Activated CD4-positive, alpha-beta T cell treated with anti-CD3 and anti-CD28 coated beads for 36 hours (primary cell): ENCODE measurements at regions not wholly inside any gene's neighbourhood (a gene's known extent, or its start where the extent isn't known, plus 50 kb on each side); places are given as distances from the start of the nearest gene placed in this dataset.

Experiments
- ATAC-seq: fragments of 200-7000 bp; cut with Tn5 transposase; one replicate; pipeline ENCODE4 v1.10.0; 2021; ENCODE audit warnings: mild to moderate bottlenecking, moderate library complexity
- CTCF ChIA-PET: fragments of 350-600 bp; sonication (Branson Sonifier 250); formaldehyde crosslinking; loops from one replicate; lab custom pipeline; 2021; ENCODE audit warnings: antibody characterized with exemption; lab: Charles Lee
- POLR2A ChIA-PET: fragments of 350-600 bp; sonication (Branson Sonifier 250); formaldehyde crosslinking; loops from one replicate; lab custom pipeline; 2021; ENCODE audit warnings: antibody characterized with exemption, inconsistent platforms; lab: Charles Lee
- DNase-seq: peaks from one replicate; pipeline ENCODE4 v3.0.0-alpha.2; 2020
- H3K27ac Mint-ChIP-seq: one replicate; pipeline ENCODE4 v1.8.0; 2021; ENCODE audit warnings: mixed read lengths
- H3K27me3 Mint-ChIP-seq: one replicate; pipeline ENCODE4 v1.8.0; 2021; ENCODE audit warnings: mixed read lengths
- H3K36me3 Mint-ChIP-seq: one replicate; pipeline ENCODE4 v1.8.0; 2021; ENCODE audit warnings: low read depth, mixed read lengths
- H3K4me1 Mint-ChIP-seq: one replicate; pipeline ENCODE4 v1.8.0; 2021; ENCODE audit warnings: mixed read lengths
- H3K4me3 Mint-ChIP-seq: one replicate; pipeline ENCODE4 v1.8.0; 2021; ENCODE audit warnings: mild to moderate bottlenecking, moderate library complexity, mixed read lengths
- H3K9me3 Mint-ChIP-seq: one replicate; pipeline ENCODE4 v1.8.0; 2021; ENCODE audit warnings: low read depth, mixed read lengths
- intact Hi-C, 2 experiments: fragments of 100-400 bp; cut with DNase I in 1 of 2; cut with micrococcal nuclease in 1 of 2; formaldehyde crosslinking; loops; one replicate each; pipeline versions ENCODE4 v1.14.2 to v1.15.1; 2022 to 2024; cut with DNase I, micrococcal nuclease

DNA sequence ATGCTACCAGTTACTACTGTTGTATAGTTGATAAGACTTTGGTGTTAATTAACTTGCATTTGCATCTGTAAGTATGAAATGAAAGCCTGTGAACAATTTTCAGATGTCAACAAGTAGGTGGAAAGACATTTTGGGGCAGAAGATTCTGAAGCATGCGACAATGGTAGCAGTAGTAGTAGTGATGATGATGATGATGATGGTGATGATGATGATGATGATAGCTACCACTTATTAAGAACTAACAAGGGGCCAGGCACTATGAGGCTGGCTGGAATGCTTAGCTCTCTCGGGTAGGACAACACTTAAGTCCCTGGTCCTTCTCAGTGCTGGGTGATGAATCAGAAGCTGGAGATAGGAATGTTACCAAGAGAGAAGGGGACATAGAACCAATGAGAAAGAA lies 333.4 kb upstream of the IL12A start:
- no peak overlapping the region for H3K4me3 Mint-ChIP-seq
- intact Hi-C loops = no loop called here
- H3K4me1 Mint-ChIP-seq = no peaks in the 10 kb centered on the region
- H3K27me3 Mint-ChIP-seq = no peaks in the 10 kb centered on the region
- DNase-seq = no peak
- H3K27ac Mint-ChIP-seq = no peak overlapping the region
- ATAC-seq = no peak
- peaks cover 3% of the 10 kb centered on the region for H3K9me3 Mint-ChIP-seq
- CTCF ChIA-PET = no interaction called here
- POLR2A ChIA-PET = no interaction called here
- H3K36me3 Mint-ChIP-seq = no peaks in the 10 kb centered on the region

DNA sequence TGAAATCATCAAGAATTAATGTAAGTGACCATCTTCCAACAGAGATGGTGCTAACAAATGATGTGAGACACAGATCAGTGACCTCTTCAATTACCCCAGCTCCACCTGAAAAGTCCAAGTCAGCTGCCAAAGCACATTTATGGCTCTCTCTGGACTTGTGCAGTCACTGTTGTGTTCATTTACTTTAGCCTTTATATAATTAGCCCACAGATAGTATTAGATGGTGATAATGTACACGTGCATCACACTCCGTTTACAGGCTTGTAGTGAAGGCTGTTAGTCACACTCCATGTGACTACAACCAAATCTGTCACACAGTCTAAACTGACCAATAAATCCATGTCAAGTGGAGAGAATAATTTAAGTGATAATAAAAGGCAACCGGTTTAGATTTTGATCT lies 331.5 kb upstream of the IL12A start:
- ChIA-PET POLR2A (no interaction called here), CTCF (interaction anchor here (0.6 kb wide), 1 partner anchor 113 kb away, joined by 3 read pairs; no protein-coding TSS in a partner anchor)
- Mint-ChIP-seq H3K9me3 (peaks cover 7% of the 10 kb centered on the region), H3K4me3 (no peak overlapping the region), H3K4me1 (no peaks in the 10 kb centered on the region), H3K36me3 (no peaks in the 10 kb centered on the region), H3K27me3 (no peaks in the 10 kb centered on the region), H3K27ac (no peak overlapping the region)
- DNase-seq (no peak), ATAC-seq (no peak)
- intact Hi-C loops = no loop called here

- no peaks in the 10 kb centered on the region for H3K36me3 Mint-ChIP-seq
- H3K4me1 Mint-ChIP-seq = no peaks in the 10 kb centered on the region
- CTCF ChIA-PET = interaction anchor here (0.6 kb wide), 1 partner anchor 113 kb away, joined by 3 read pairs; no protein-coding TSS in a partner anchor
- H3K4me3 Mint-ChIP-seq = no peak overlapping the region
- no peaks in the 10 kb centered on the region for H3K27me3 Mint-ChIP-seq
- peaks cover 11% of the 10 kb centered on the region for H3K9me3 Mint-ChIP-seq
- intact Hi-C loops = no loop called here
- POLR2A ChIA-PET = no interaction called here
- no peak for ATAC-seq
- H3K27ac Mint-ChIP-seq = no peak overlapping the region
- DNase-seq = no peak
Observed at GRCh38 chr3:159657629-159658028, 331.0 kb upstream of the IL12A start.

- ATAC-seq (no peak), DNase-seq (no peak)
- no peaks in the 10 kb centered on the region for H3K27me3 Mint-ChIP-seq
- H3K4me1 Mint-ChIP-seq = no peaks in the 10 kb centered on the region
- H3K36me3 Mint-ChIP-seq = no peaks in the 10 kb centered on the region
- H3K9me3 Mint-ChIP-seq = peaks cover 8% of the 10 kb centered on the region
- intact Hi-C loops = no loop called here
- POLR2A ChIA-PET = no interaction called here
- H3K27ac Mint-ChIP-seq = no peak overlapping the region
- CTCF ChIA-PET = no interaction called here
- H3K4me3 Mint-ChIP-seq = no peak overlapping the region
Observed at GRCh38 chr3:159660326-159660725, 328.3 kb upstream of the IL12A start.

- ChIA-PET POLR2A (no interaction called here), CTCF (no interaction called here)
- Mint-ChIP-seq H3K27me3 (no peaks in the 10 kb centered on the region), H3K4me1 (no peaks in the 10 kb centered on the region), H3K36me3 (no peaks in the 10 kb centered on the region), H3K27ac (no peak overlapping the region), H3K9me3 (peaks cover 8% of the 10 kb centered on the region), H3K4me3 (no peak overlapping the region)
- ATAC-seq (no peak), DNase-seq (no peak)
- intact Hi-C loops = no loop called here
Observed at GRCh38 chr3:159660901-159661300, 327.7 kb upstream of the IL12A start.

DNA sequence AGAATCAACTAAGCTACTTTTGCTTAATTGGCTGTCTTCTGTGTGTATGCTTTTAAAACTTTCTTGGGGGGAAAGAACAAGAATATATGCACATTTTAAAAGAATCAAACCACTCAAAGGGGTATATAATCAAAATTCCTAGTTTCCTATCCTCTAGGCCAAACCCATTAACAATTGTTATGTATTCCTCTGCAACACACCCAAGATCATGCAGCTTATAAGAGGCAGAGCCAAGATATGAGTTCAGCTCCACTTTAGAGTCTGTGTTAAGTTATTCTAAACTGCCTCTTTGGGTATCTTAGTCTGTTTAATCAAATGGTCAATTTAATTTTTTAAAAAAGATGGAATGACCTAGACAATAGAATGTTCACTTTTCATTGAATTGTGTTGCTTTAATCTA lies 326.1 kb upstream of the IL12A start:
- ATAC-seq (no peak), DNase-seq (no peak)
- Mint-ChIP-seq H3K9me3 (peaks cover 8% of the 10 kb centered on the region), H3K36me3 (no peaks in the 10 kb centered on the region), H3K27me3 (no peaks in the 10 kb centered on the region), H3K27ac (no peak overlapping the region), H3K4me3 (no peak overlapping the region), H3K4me1 (no peaks in the 10 kb centered on the region)
- POLR2A ChIA-PET = no interaction called here
- intact Hi-C loops = no loop called here
- CTCF ChIA-PET = no interaction called here

DNA sequence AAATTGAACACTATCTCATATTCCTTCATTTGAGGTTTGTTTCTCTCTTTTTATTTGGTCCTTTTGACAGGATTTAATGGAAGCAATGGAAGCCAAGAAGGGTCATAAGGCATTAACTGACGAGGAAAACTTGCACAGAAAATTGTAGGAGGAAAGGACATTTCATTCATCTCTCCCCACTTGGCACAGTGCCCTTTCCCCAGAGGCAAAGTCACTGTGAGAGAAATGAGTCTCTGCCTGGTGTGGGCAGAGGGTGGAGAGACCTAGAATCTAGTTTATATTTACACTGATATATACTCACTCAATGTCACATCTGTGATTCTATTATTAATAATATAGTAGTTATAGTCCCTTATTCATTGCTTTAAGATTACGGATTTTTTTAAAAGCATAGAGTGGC lies 324.6 kb upstream of the IL12A start:
- H3K27me3 Mint-ChIP-seq = no peaks in the 10 kb centered on the region
- DNase-seq = no peak
- H3K9me3 Mint-ChIP-seq = peaks cover 8% of the 10 kb centered on the region
- intact Hi-C loops = no loop called here
- ATAC-seq = no peak
- H3K4me1 Mint-ChIP-seq = no peaks in the 10 kb centered on the region
- CTCF ChIA-PET = interaction anchor here (0.6 kb wide), 1 partner anchor 953 kb away, joined by 3 read pairs; no protein-coding TSS in a partner anchor
- H3K4me3 Mint-ChIP-seq = no peak overlapping the region
- POLR2A ChIA-PET = no interaction called here
- H3K36me3 Mint-ChIP-seq = no peaks in the 10 kb centered on the region
- H3K27ac Mint-ChIP-seq = no peak overlapping the region

DNA sequence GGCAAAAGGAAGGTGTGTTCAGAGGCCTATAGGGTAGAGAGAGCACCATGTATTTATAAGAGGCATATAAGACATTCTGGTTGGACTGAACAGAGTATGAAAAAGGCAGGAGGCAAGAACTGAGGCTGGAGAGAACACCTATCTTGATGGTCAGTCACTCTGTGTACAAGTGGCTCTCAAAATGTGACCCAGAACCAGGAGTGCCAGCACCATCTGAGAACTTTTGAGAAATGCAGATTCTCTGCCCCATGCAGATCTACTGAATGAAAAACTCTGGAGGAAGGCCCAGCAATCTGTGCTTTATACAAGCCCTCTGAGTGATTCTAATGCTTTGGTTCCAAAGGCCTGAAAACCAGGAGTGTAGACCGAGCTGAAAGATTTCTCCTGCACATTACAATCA lies 324.0 kb upstream of the IL12A start:
- no peaks in the 10 kb centered on the region for H3K36me3 Mint-ChIP-seq
- H3K9me3 Mint-ChIP-seq = peaks cover 8% of the 10 kb centered on the region
- ATAC-seq (no peak), DNase-seq (no peak)
- POLR2A ChIA-PET = no interaction called here
- intact Hi-C loops = no loop called here
- no peak overlapping the region for H3K4me3 Mint-ChIP-seq
- no peaks in the 10 kb centered on the region for H3K27me3 Mint-ChIP-seq
- CTCF ChIA-PET = no interaction called here
- H3K4me1 Mint-ChIP-seq = no peaks in the 10 kb centered on the region
- no peak overlapping the region for H3K27ac Mint-ChIP-seq

- Mint-ChIP-seq H3K27me3 (no peaks in the 10 kb centered on the region), H3K4me3 (no peak overlapping the region), H3K9me3 (peaks cover 3% of the 10 kb centered on the region), H3K36me3 (no peaks in the 10 kb centered on the region), H3K27ac (no peak overlapping the region), H3K4me1 (no peaks in the 10 kb centered on the region)
- ATAC-seq (no peak), DNase-seq (no peak)
- ChIA-PET POLR2A (no interaction called here), CTCF (no interaction called here)
- intact Hi-C loops = no loop called here
Observed at GRCh38 chr3:159667261-159667660, 321.4 kb upstream of the IL12A start.

DNA sequence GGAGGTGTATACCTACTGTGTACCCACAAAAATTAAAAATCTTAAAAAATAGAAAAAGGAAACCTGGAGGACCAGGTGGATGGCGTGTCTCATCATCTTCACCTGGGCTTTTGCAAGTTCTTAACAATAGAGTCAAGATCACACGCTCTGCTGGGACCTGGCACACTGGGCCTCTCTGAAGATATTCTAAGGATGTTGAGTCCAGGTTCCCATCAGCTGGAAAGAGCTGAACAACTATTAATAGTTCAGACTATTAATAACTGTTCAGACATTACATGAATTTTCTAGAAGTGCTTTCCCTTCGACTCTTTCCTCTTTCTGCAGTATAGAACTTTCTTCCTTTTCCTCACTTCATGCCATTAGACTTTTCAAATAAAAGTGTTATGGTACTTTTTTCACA lies 320.2 kb upstream of the IL12A start:
- H3K4me3 Mint-ChIP-seq = no peak overlapping the region
- no peak overlapping the region for H3K27ac Mint-ChIP-seq

GRCh38 chr3:159668990-159669476 lies 319.6 kb upstream of the IL12A start:
- intact Hi-C loops = no loop called here
- Mint-ChIP-seq H3K9me3 (no peaks in the 10 kb centered on the region), H3K4me3 (no peak overlapping the region), H3K27ac (no peak overlapping the region), H3K4me1 (no peaks in the 10 kb centered on the region), H3K27me3 (no peaks in the 10 kb centered on the region), H3K36me3 (no peaks in the 10 kb centered on the region)
- ChIA-PET POLR2A (no interaction called here), CTCF (no interaction called here)
- DNase-seq (no peak), ATAC-seq (no peak)

More for the DNA sequence above, 320.2 kb upstream of the IL12A start:
- Mint-ChIP-seq H3K36me3 (no peaks in the 10 kb centered on the region), H3K27me3 (no peaks in the 10 kb centered on the region), H3K9me3 (no peaks in the 10 kb centered on the region), H3K4me1 (no peaks in the 10 kb centered on the region)
- ATAC-seq (no peak), DNase-seq (no peak)
- CTCF ChIA-PET = no interaction called here
- POLR2A ChIA-PET = no interaction called here
- intact Hi-C loops = no loop called here

DNA sequence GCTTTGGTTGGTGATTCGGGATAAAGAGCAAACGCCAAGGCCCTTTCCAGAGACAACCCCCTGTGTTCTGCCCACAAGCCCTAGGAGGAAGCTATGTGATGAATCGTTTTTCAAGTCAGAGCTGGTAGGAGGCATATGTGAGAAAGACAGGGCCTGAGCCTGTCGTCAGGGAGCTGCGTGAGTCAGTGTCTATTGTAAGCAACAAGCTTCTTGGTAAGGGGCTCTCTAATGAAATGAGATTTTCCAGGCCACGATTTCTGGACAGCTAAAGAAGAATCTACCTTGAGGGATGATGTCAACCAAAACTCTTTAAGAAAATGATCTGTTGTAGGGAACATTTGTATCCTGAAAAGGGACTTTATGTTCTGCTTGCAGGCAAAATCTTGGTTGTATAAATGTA lies 318.9 kb upstream of the IL12A start:
- ChIA-PET POLR2A (no interaction called here), CTCF (no interaction called here)
- Mint-ChIP-seq H3K9me3 (no peaks in the 10 kb centered on the region), H3K4me1 (no peaks in the 10 kb centered on the region), H3K36me3 (no peaks in the 10 kb centered on the region), H3K27me3 (no peaks in the 10 kb centered on the region), H3K27ac (no peak overlapping the region), H3K4me3 (no peak overlapping the region)
- no peak for ATAC-seq
- intact Hi-C loops = no loop called here
- DNase-seq = no peak
